HepG2 (cell line): ENCODE measurements at regions not wholly inside any gene's neighbourhood (a gene's known extent, or its start where the extent isn't known, plus 50 kb on each side); places are given as distances from the start of the nearest gene placed in this dataset.

ENCODE experiments used
- ATF1 ChIP-seq: IDR thresholded peaks from 2 replicates; pipeline ENCODE4 v1.6.1; 2016; ENCODE audit warnings: mild to moderate bottlenecking, control low read depth
- CEBPB ChIP-seq: IDR thresholded peaks from 2 replicates; pipeline ENCODE4 v1.6.1; 2011; ENCODE audit warnings: low read depth, low read length, improper control_type of control experiment, borderline replicate concordance
- CREB1 ChIP-seq, 2 experiments: fragments of 450-650 bp in 1 of 2; IDR thresholded peaks; 2 replicates each; pipeline ENCODE4 v1.6.1; 2016 to 2017; ENCODE audit warnings: control low read depth in 1 of 2, mild to moderate bottlenecking in 1 of 2, missing compliant biosample characterization in 1 of 2, missing genetic modification characterization in 1 of 2
- GATAD1 ChIP-seq: IDR thresholded peaks from 2 replicates; pipeline ENCODE4 v1.6.1; 2016; ENCODE audit warnings: missing genetic modification reagents, missing compliant biosample characterization
- KDM6A ChIP-seq: IDR thresholded peaks from 2 replicates; pipeline ENCODE4 v1.6.1; 2016; ENCODE audit warnings: low read depth
- PAWR ChIP-seq: sonication (generic); formaldehyde crosslinking; IDR thresholded peaks from 2 replicates; pipeline ENCODE4 v1.4.0; 2020; ENCODE audit warnings: missing genetic modification reagents, mild to moderate bottlenecking, borderline replicate concordance
- SP2 ChIP-seq: sonication (generic); formaldehyde crosslinking; IDR thresholded peaks from 2 replicates; pipeline ENCODE4 v1.5.1; 2020; ENCODE audit warnings: mild to moderate bottlenecking, missing genetic modification reagents
- ZBTB25 ChIP-seq: IDR thresholded peaks from 2 replicates; pipeline ENCODE4 v1.6.1; 2018; ENCODE audit warnings: missing genetic modification reagents
- ZBTB40 ChIP-seq, 2 experiments: fragments of 450-650 bp in 1 of 2; sonication (generic) in 1 of 2; formaldehyde crosslinking in 1 of 2; IDR thresholded peaks; 2 replicates each; pipeline versions ENCODE4 v1.6.1 to v1.8.0; 2016 to 2022; ENCODE audit warnings: antibody characterized with exemption in 1 of 2, mild to moderate bottlenecking in 1 of 2, missing genetic modification reagents in 1 of 2
- ZMAT5 ChIP-seq: sonication (generic); formaldehyde crosslinking; IDR thresholded peaks from 2 replicates; pipeline ENCODE4 v1.5.0; 2020; ENCODE audit warnings: mild to moderate bottlenecking, low read depth, missing genetic modification reagents, borderline replicate concordance
- ZNF121 ChIP-seq: sonication (generic); formaldehyde crosslinking; IDR thresholded peaks from 2 replicates; pipeline ENCODE4 v1.5.0; 2020; ENCODE audit warnings: mild to moderate bottlenecking, missing genetic modification reagents
- ZNF879 ChIP-seq: sonication (generic); formaldehyde crosslinking; IDR thresholded peaks from 2 replicates; pipeline ENCODE4 v1.8.1; 2023; ENCODE audit warnings: missing genetic modification reagents

GRCh38 chr16:31698901-31699300 lies 171.2 kb downstream of the AHSP start (continued):
- TF ChIP-seq ZBTB25 (CRISPR knock-in tag), result no peak
- no peak for TF ChIP-seq ZNF121
- no peak for TF ChIP-seq PAWR (CRISPR knock-in tag)
- TF ChIP-seq ZNF879 (CRISPR knock-in tag), result no peak
- no peak for TF ChIP-seq GATAD1 (CRISPR knock-in tag)
- no peak for TF ChIP-seq ZMAT5 (CRISPR knock-in tag)
- no peak for TF ChIP-seq SP2 (CRISPR knock-in tag)
- no peak for TF ChIP-seq KDM6A
- TF ChIP-seq ZBTB40 (IDR thresholded peaks at IDR 0.05), result no peak
- no peak for TF ChIP-seq ZBTB40 (CRISPR knock-in tag; IDR thresholded peaks at IDR 0.05)
- TF ChIP-seq ATF1 (CRISPR knock-in tag), result no peak
- no peak for TF ChIP-seq CREB1 (IDR thresholded peaks at IDR 0.05)
- TF ChIP-seq CREB1 (CRISPR knock-in tag; IDR thresholded peaks at IDR 0.05), result no peak
- no peak for TF ChIP-seq CEBPB
